H1 (cell line): ENCODE measurements at regions not wholly inside any gene's neighbourhood (a gene's known extent, or its start where the extent isn't known, plus 50 kb on each side); places are given as distances from the start of the nearest gene placed in this dataset.
A peak's percentile ranks its signal among the peaks of the same experiment; 100 is the strongest.

Source experiments
- CTCF ChIA-PET: fragments of 300-600 bp; sonication (Branson Sonifier 250); formaldehyde crosslinking; loops from one replicate; lab custom pipeline; 2021; ENCODE audit not compliant: partially characterized antibody; lab: Charles Lee
- POLR2A ChIA-PET: fragments of 300-600 bp; sonication (Branson Sonifier 250); formaldehyde crosslinking; loops from one replicate; lab custom pipeline; 2021; ENCODE audit warnings: inconsistent platforms; ENCODE audit not compliant: partially characterized antibody; lab: Charles Lee
- DNase-seq, 2 experiments: peaks; one replicate each; pipeline versions ENCODE4 v3.0.0 to v3.0.0-alpha.2; 2010 to 2022; ENCODE audit warnings: low spot score in 2 of 2, low read depth in 1 of 2, mixed read lengths in 1 of 2
- FAIRE-seq: peaks from 2 replicates; lab custom pipeline; 2011; peaks lifted over from hg19 to GRCh38; lab: Jason Lieb, UNC
- H2AFZ ChIP-seq: 2 replicates; pipeline ENCODE4 v1.8.1; 2012; ENCODE audit warnings: low read length, inconsistent platforms
- H2AK5ac ChIP-seq: 2 replicates; pipeline ENCODE4 v1.6.1; 2013; ENCODE audit warnings: low read depth, low read length
- H2BK120ac ChIP-seq: replicated peaks from 2 replicates; pipeline ENCODE3; 2013; ENCODE audit warnings: low read depth, low read length, inconsistent platforms
- H2BK12ac ChIP-seq: 2 replicates; pipeline ENCODE4 v1.6.1; 2013; ENCODE audit warnings: low read depth, low read length
- H2BK15ac ChIP-seq: 2 replicates; pipeline ENCODE4 v1.6.1; 2013; ENCODE audit warnings: low read length
- H2BK20ac ChIP-seq: 2 replicates; pipeline ENCODE4 v1.6.1; 2013; ENCODE audit warnings: low read length
- H2BK5ac ChIP-seq: 2 replicates; pipeline ENCODE4 v1.6.1; 2013; ENCODE audit warnings: low read depth, low read length
- H3K14ac ChIP-seq: 2 replicates; pipeline ENCODE4 v1.6.1; 2013; ENCODE audit warnings: inconsistent platforms; ENCODE audit not compliant: insufficient read length
- H3K18ac ChIP-seq: 2 replicates; pipeline ENCODE4 v1.6.1; 2013; ENCODE audit warnings: low read length; ENCODE audit errors: extremely low read depth
- H3K23ac ChIP-seq: 2 replicates; pipeline ENCODE4 v1.6.1; 2013; ENCODE audit warnings: inconsistent platforms; ENCODE audit not compliant: insufficient read length
- H3K23me2 ChIP-seq: 2 replicates; pipeline ENCODE4 v1.6.1; 2013; ENCODE audit warnings: low read depth, low read length
- H3K27ac ChIP-seq: 2 replicates; pipeline ENCODE4 v1.6.1; 2011; ENCODE audit warnings: low read depth, low read length, inconsistent platforms
- H3K27me3 ChIP-seq, 4 experiments: replicated peaks in 1 of 4; 1 replicate in 1 of 4; 2 replicates in 3 of 4; pipeline versions ENCODE4 v1.6.1 to v1.8.1; 2011 to 2013; ENCODE audit warnings: low read length in 3 of 4, mild to moderate bottlenecking in 3 of 4, inconsistent platforms in 2 of 4, mixed read lengths in 2 of 4, moderate library complexity in 1 of 4; ENCODE audit not compliant: control insufficient read depth in 3 of 4, insufficient read depth in 3 of 4; ENCODE audit errors: extremely low read depth in 1 of 4
- H3K36me3 ChIP-seq, 4 experiments: 2 replicates each; pipeline versions ENCODE4 v1.6.1 to v1.8.1; 2011 to 2013; ENCODE audit warnings: mild to moderate bottlenecking in 4 of 4, low read length in 3 of 4, moderate library complexity in 2 of 4, control low read depth in 1 of 4, inconsistent platforms in 1 of 4; ENCODE audit not compliant: insufficient read depth in 4 of 4, control insufficient read depth in 2 of 4
- H3K4ac ChIP-seq: replicated peaks from 2 replicates; pipeline ENCODE3; 2013; ENCODE audit warnings: low read length, low read depth, mixed read lengths, inconsistent platforms; ENCODE audit not compliant: insufficient read length
- H3K4me1 ChIP-seq, 4 experiments: replicated peaks in 1 of 4; 1 replicate in 1 of 4; 2 replicates in 3 of 4; pipeline versions ENCODE4 v1.6.1 to v1.8.1; 2011 to 2013; ENCODE audit warnings: low read length in 3 of 4, inconsistent platforms in 2 of 4, mixed read lengths in 1 of 4; ENCODE audit not compliant: insufficient read depth in 4 of 4, control insufficient read depth in 3 of 4
- H3K4me2 ChIP-seq, 2 experiments: 2 replicates each; pipeline versions ENCODE4 v1.6.1 to v1.8.1; 2011 to 2013; ENCODE audit warnings: low read depth in 2 of 2, low read length in 2 of 2, control low read depth in 1 of 2, inconsistent platforms in 1 of 2, mild to moderate bottlenecking in 1 of 2; ENCODE audit not compliant: insufficient read depth in 1 of 2
- H3K4me3 ChIP-seq, 4 experiments: fragments of 200-600, 300-600 bp in 1 of 4; sonication (generic), shearing (Covaris generic), sonication (Bioruptor Twin) in 1 of 4; 2 replicates each; pipeline versions ENCODE4 v1.5.1 to v1.8.1; 2011 to 2016; ENCODE audit warnings: low read length in 4 of 4, low read depth in 3 of 4, control low read depth in 2 of 4, inconsistent platforms in 2 of 4, mild to moderate bottlenecking in 2 of 4, mixed read lengths in 1 of 4, moderate library complexity in 1 of 4; ENCODE audit not compliant: insufficient read depth in 2 of 4; ENCODE audit errors: extremely low read depth in 1 of 4
- H3K56ac ChIP-seq: replicated peaks from 2 replicates; pipeline ENCODE3; 2013; ENCODE audit warnings: low read depth, mild to moderate bottlenecking, mixed read lengths, low read length, inconsistent platforms; ENCODE audit not compliant: insufficient read length
- H3K79me1 ChIP-seq: 2 replicates; pipeline ENCODE4 v1.6.1; 2013; ENCODE audit warnings: low read depth, low read length, control low read depth
- H3K79me2 ChIP-seq, 2 experiments: 2 replicates each; pipeline versions ENCODE4 v1.6.1 to v1.8.1; 2012 to 2013; ENCODE audit warnings: low read length in 2 of 2, mild to moderate bottlenecking in 2 of 2, inconsistent platforms in 1 of 2; ENCODE audit not compliant: insufficient read depth in 2 of 2, control insufficient read depth in 1 of 2
- H3K9ac ChIP-seq, 4 experiments: replicated peaks in 1 of 4; 1 replicate in 1 of 4; 2 replicates in 3 of 4; pipeline versions ENCODE4 v1.6.1 to v1.8.1; 2011 to 2013; ENCODE audit warnings: low read depth in 3 of 4, low read length in 3 of 4, control low read depth in 2 of 4, mild to moderate bottlenecking in 2 of 4, moderate library complexity in 2 of 4, inconsistent platforms in 1 of 4; ENCODE audit errors: extremely low read depth in 1 of 4
- H3K9me3 ChIP-seq, 2 experiments: 2 replicates each; pipeline versions ENCODE4 v1.6.1 to v1.8.1; 2012 to 2013; ENCODE audit warnings: mild to moderate bottlenecking in 2 of 2, moderate library complexity in 2 of 2, control low read depth in 1 of 2, inconsistent platforms in 1 of 2, low read depth in 1 of 2, low read length in 1 of 2, mixed read lengths in 1 of 2; ENCODE audit not compliant: insufficient read depth in 2 of 2
- H4K20me1 ChIP-seq, 2 experiments: replicated peaks in 1 of 2; 2 replicates each; pipeline versions ENCODE3 to v1.8.1; 2011 to 2013; ENCODE audit warnings: inconsistent platforms in 2 of 2, low read length in 2 of 2, mild to moderate bottlenecking in 1 of 2; ENCODE audit not compliant: insufficient read depth in 2 of 2, control insufficient read depth in 1 of 2
- H4K5ac ChIP-seq: 2 replicates; pipeline ENCODE4 v1.6.1; 2013; ENCODE audit warnings: low read length, low read depth, mixed read lengths, inconsistent platforms; ENCODE audit not compliant: insufficient read length
- H4K8ac ChIP-seq: 2 replicates; pipeline ENCODE4 v1.8.0; 2013; ENCODE audit warnings: mild to moderate bottlenecking, moderate library complexity, low read length, inconsistent platforms; ENCODE audit not compliant: insufficient read depth; ENCODE audit errors: extremely low read depth
- H4K91ac ChIP-seq: replicated peaks from 2 replicates; pipeline ENCODE3; 2013; ENCODE audit warnings: low read length, mixed read lengths, inconsistent platforms; ENCODE audit not compliant: insufficient read length
- BACH1 ChIP-seq: IDR thresholded peaks from 2 replicates; pipeline ENCODE4 v1.6.1; 2012; ENCODE audit warnings: low read length, improper control_type of control experiment
- CEBPB ChIP-seq: IDR thresholded peaks from 2 replicates; pipeline ENCODE4 v1.6.1; 2012; ENCODE audit warnings: low read depth, low read length
- EP300 ChIP-seq, 2 experiments: IDR thresholded peaks; 1 replicate in 1 of 2; 2 replicates in 1 of 2; pipeline ENCODE4 v1.6.1; 2011 to 2012; ENCODE audit warnings: low read depth in 2 of 2, low read length in 2 of 2, mild to moderate bottlenecking in 2 of 2, borderline replicate concordance in 1 of 2, inconsistent platforms in 1 of 2, moderate library complexity in 1 of 2
- GTF2F1 ChIP-seq: IDR thresholded peaks from 2 replicates; pipeline ENCODE4 v1.6.1; 2012; ENCODE audit warnings: low read depth, low read length, improper control_type of control experiment, borderline replicate concordance
- SIX5 ChIP-seq: IDR thresholded peaks from 2 replicates; pipeline ENCODE4 v1.6.1; 2011; ENCODE audit warnings: mild to moderate bottlenecking, low read depth, low read length
- SP1 ChIP-seq: IDR thresholded peaks from 2 replicates; pipeline ENCODE4 v1.6.1; 2011; ENCODE audit warnings: low read depth, low read length
- TCF12 ChIP-seq: IDR thresholded peaks from 2 replicates; pipeline ENCODE4 v1.6.1; 2011; ENCODE audit warnings: low read depth, mild to moderate bottlenecking, low read length
- TEAD4 ChIP-seq: IDR thresholded peaks from 2 replicates; pipeline ENCODE4 v1.6.1; 2012; ENCODE audit warnings: low read depth, low read length, inconsistent platforms, mixed read lengths
- WGBS, 2 experiments: shearing (Covaris generic) in 1 of 2; methylation state at CpG; one replicate each; pipeline versions ENCODE4 v1.1.6 to v1.1.7; 2013 to 2015; ENCODE audit warnings: low lambda C conversion rate in 2 of 2, mixed read lengths in 2 of 2, inconsistent platforms in 1 of 2, low coverage in 1 of 2, missing lambda C conversion rate in 1 of 2; ENCODE audit not compliant: insufficient replicate concordance in 2 of 2, insufficient coverage in 1 of 2, insufficient read length in 1 of 2; ENCODE audit errors: extremely low coverage in 1 of 2, missing lambda C conversion rate in 1 of 2; 5-methylcytosine and 5-hydroxymethylcytosine counted together

DNA sequence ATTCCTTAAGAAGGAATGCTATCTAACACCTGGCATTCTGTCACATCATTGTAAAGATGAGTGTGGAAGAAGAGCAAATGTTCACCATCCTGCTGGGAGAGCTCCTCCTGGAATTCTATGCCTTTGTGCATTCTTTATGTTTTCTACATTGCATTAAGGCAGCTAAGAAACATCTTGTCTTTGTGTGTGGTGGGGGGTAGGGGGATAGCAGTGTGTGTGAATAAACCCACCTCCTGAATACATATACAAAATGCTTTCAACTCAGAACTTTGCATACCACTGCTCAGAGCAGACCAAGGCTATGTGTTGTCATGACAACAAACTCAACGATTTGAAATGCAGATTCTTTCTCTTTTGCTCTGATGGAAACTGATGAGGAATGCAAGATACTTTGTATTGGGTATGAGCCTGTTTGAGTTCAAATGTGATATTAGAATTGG is 193.6 kb upstream of the KAZN start:
- Histone ChIP-seq H2BK20ac (no peak overlapping the region), H2BK12ac (no peak overlapping the region), H3K56ac (no peak overlapping the region), H4K8ac (no peak overlapping the region), H3K9ac (no peak overlapping the region), H3K14ac (no peak overlapping the region), H3K79me2 (no peaks in the 10 kb centered on the region), H3K27me3 (no peaks in the 10 kb centered on the region), H3K4me3 (0 out of 8 replicates have a peak overlapping the region, but pooled peaks of 1 of the 4 experiments have one; percentile 4)
- 0% methylated on average over 1 of the region's 1 CpG; no CpG with 5 or more reads in 1 of the 2 experiments for WGBS, 2 experiments
- TF ChIP-seq TEAD4 = peak; percentile 49; the same call in 1 of the 2 replicates
- no peak for TF ChIP-seq BACH1
- TF ChIP-seq SIX5 = no peak
- peak; percentile 53; the same call in 1 of the 2 replicates for TF ChIP-seq TCF12
- no peak for TF ChIP-seq CEBPB
- peak; percentile 47; the same call in 1 of the 2 replicates for TF ChIP-seq SP1
- 0 out of 3 replicates have a peak, but pooled peaks of 1 of the 2 experiments have one; percentile 3 for TF ChIP-seq EP300 (IDR thresholded peaks at IDR 0.05; ENCODE audit: borderline replicate concordance in 1 of 2, low read depth in 2 of 2, low read length in 2 of 2)
- TF ChIP-seq GTF2F1 = no peak
- TF ChIP-seq, all 59 proteins: peak for 4
- Histone ChIP-seq H3K79me1 (no peaks in the 10 kb centered on the region), H2AFZ (no peak overlapping the region), H3K23me2 (no peaks in the 10 kb centered on the region), H2AK5ac (no peak overlapping the region), H4K20me1 (no peaks in the 10 kb centered on the region), H4K91ac (no peak overlapping the region), H3K4me1 (peaks cover 3 to 16% (median 14%) of the 10 kb centered on the region in 4 experiments; a peak in 6 of 7 replicates), H3K4me2 (peak overlapping the region; percentile 37 to 43), H4K5ac (no peak overlapping the region), H3K23ac (no peak overlapping the region), H3K9me3 (no peaks in the 10 kb centered on the region), H3K27ac (no peak overlapping the region), H2BK15ac (no peak overlapping the region), H3K18ac (no peak overlapping the region), H2BK120ac (no peak overlapping the region), H3K36me3 (no peaks in the 10 kb centered on the region; a peak in 1 of 8 replicates), H3K4ac (no peak overlapping the region), H2BK5ac (no peak overlapping the region; the same call in 1 of the 2 replicates)
- POLR2A ChIA-PET = no interaction called here
- FAIRE-seq = peak; percentile 39
- DNase-seq = no peak
- CTCF ChIA-PET = interaction anchor here (0.6 to 2.3 kb wide), 3 partner anchors 11 to 444 kb away, joined by 3 to 5 read pairs (median 4); no protein-coding TSS in a partner anchor
